GM23338 (cell line): ENCODE measurements at regions not wholly inside any gene's neighbourhood (a gene's known extent, or its start where the extent isn't known, plus 50 kb on each side); places are given as distances from the start of the nearest gene placed in this dataset.

Source experiments
- CREB1 ChIP-seq: fragments of 250-450 bp; sonication (Bioruptor Pico); IDR thresholded peaks from 2 replicates; pipeline ENCODE4 v1.5.0; 2020; ENCODE audit warnings: low read depth, mild to moderate bottlenecking, moderate library complexity
- EZH2 ChIP-seq: fragments of 200-600 bp; sonication (generic); IDR thresholded peaks from one replicate; pipeline ENCODE4 v1.8.0; 2017; ENCODE audit warnings: antibody characterized with exemption, mild to moderate bottlenecking, low read depth; ENCODE audit not compliant: unreplicated experiment
- EZH2phosphoT487 ChIP-seq: fragments of 200-600 bp; sonication (generic); IDR thresholded peaks from one replicate; pipeline ENCODE4 v1.8.1; 2018; ENCODE audit warnings: antibody characterized with exemption; ENCODE audit not compliant: unreplicated experiment
- POLR2AphosphoS5 ChIP-seq: IDR thresholded peaks from 2 replicates; pipeline ENCODE4 v1.6.1; 2016; ENCODE audit warnings: antibody characterized with exemption, low read depth
- REST ChIP-seq: IDR thresholded peaks from one replicate; pipeline ENCODE4 v1.6.1; 2018; ENCODE audit warnings: antibody characterized with exemption; ENCODE audit not compliant: unreplicated experiment
- STAT1 ChIP-seq: IDR thresholded peaks from one replicate; pipeline ENCODE4 v1.6.1; 2016; ENCODE audit warnings: antibody characterized with exemption; ENCODE audit not compliant: unreplicated experiment
- ZNF114 ChIP-seq: fragments of 250-450 bp; sonication (Bioruptor Pico); IDR thresholded peaks from 2 replicates; pipeline ENCODE4 v1.5.0; 2020; ENCODE audit warnings: mild to moderate bottlenecking, moderate library complexity
- TF ChIP-seq, protein P1 (sequence below), 2 experiments: fragments of 200-600 bp in 1 of 2; sonication (generic) in 1 of 2; conservative IDR thresholded peaks; 2 replicates each; pipeline versions ENCODE4 v1.5.1 to v1.6.1; 2016 to 2017; ENCODE audit warnings: antibody characterized with exemption in 2 of 2, low read depth in 2 of 2, mild to moderate bottlenecking in 2 of 2, moderate library complexity in 1 of 2

- TF ChIP-seq CREB1 (CRISPR knock-in tag) (no peak), REST (no peak), EZH2 (no peak), POLR2AphosphoS5 (no peak), STAT1 (no peak), EZH2phosphoT487 (no peak), ZNF114 (no peak)
- TF ChIP-seq, protein P1, sequence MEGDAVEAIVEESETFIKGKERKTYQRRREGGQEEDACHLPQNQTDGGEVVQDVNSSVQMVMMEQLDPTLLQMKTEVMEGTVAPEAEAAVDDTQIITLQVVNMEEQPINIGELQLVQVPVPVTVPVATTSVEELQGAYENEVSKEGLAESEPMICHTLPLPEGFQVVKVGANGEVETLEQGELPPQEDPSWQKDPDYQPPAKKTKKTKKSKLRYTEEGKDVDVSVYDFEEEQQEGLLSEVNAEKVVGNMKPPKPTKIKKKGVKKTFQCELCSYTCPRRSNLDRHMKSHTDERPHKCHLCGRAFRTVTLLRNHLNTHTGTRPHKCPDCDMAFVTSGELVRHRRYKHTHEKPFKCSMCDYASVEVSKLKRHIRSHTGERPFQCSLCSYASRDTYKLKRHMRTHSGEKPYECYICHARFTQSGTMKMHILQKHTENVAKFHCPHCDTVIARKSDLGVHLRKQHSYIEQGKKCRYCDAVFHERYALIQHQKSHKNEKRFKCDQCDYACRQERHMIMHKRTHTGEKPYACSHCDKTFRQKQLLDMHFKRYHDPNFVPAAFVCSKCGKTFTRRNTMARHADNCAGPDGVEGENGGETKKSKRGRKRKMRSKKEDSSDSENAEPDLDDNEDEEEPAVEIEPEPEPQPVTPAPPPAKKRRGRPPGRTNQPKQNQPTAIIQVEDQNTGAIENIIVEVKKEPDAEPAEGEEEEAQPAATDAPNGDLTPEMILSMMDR (conservative IDR thresholded peaks at IDR 0.05; ENCODE audit: low read depth in 2 of 2), result no peak
These were observed 705.5 kb downstream of the KCNT2 start for GRCh38 chr1:195902779-195903178.
